Astrocyte (in vitro differentiated cells and primary cell): ENCODE measurements at regions not wholly inside any gene's neighbourhood (a gene's known extent, or its start where the extent isn't known, plus 50 kb on each side); places are given as distances from the start of the nearest gene placed in this dataset.

Experiments
- CTCF ChIP-seq: IDR thresholded peaks from 2 replicates; pipeline ENCODE4 v1.5.1; 2011; ENCODE audit warnings: low read depth, mild to moderate bottlenecking, inconsistent platforms, low read length, moderate library complexity; ENCODE audit not compliant: insufficient read depth
- EZH2 ChIP-seq: IDR thresholded peaks from 2 replicates; pipeline ENCODE4 v1.6.1; 2012; ENCODE audit warnings: mild to moderate bottlenecking, low read length, inconsistent platforms; ENCODE audit not compliant: insufficient read depth

GRCh38 chr11:91046261-91046660 is 823.4 kb upstream of the CHORDC1 start:
- no peak for TF ChIP-seq CTCF
- TF ChIP-seq EZH2: no peak
